Tibial artery (tissue), 4 donors: ENCODE measurements at regions not wholly inside any gene's neighbourhood (a gene's known extent, or its start where the extent isn't known, plus 50 kb on each side); places are given as distances from the start of the nearest gene placed in this dataset.

Experiments used
- DNase-seq, 2 donors: peaks; one replicate each; pipeline ENCODE4 v3.0.0-alpha.2; 2019
- H3K27ac ChIP-seq, 2 donors: fragments of 200-600 bp; sonication (generic) in 1 of 2; 1 replicate in 1 of 2; 2 replicates in 1 of 2; pipeline ENCODE4 v1.5.1; 2018 to 2019; ENCODE audit warnings: mild to moderate bottlenecking in 1 of 2
- H3K27me3 ChIP-seq, 2 donors: fragments of 200-600 bp; sonication (generic) in 1 of 2; one replicate each; pipeline versions ENCODE4 v1.5.1 to v1.6.0; 2016 to 2019
- H3K36me3 ChIP-seq, 3 donors: fragments of 200-600 bp; sonication (generic) in 2 of 3; one replicate each; pipeline ENCODE4 v1.5.1; 2016 to 2019; ENCODE audit warnings: mild to moderate bottlenecking in 2 of 3
- H3K4me1 ChIP-seq, 4 donors: fragments of 200-600 bp; sonication (generic) in 2 of 4; 1 replicate in 3 of 4; 2 replicates in 1 of 4; pipeline ENCODE4 v1.5.1; 2016 to 2019
- H3K4me3 ChIP-seq, 2 donors: fragments of 200-600 bp; sonication (generic) in 1 of 2; 1 replicate in 1 of 2; 2 replicates in 1 of 2; pipeline ENCODE4 v1.5.1; 2018 to 2019; ENCODE audit warnings: mild to moderate bottlenecking in 2 of 2
- H3K9me3 ChIP-seq, 3 donors: fragments of 200-600 bp; sonication (generic) in 1 of 3; one replicate each; pipeline ENCODE4 v1.5.1; 2016 to 2019
- CTCF ChIP-seq, 2 experiments: fragments of 200-600 bp in 1 of 2; fragments of 450-650 bp in 1 of 2; IDR thresholded peaks; one replicate each; pipeline ENCODE4 v1.5.1; 2017 to 2019; ENCODE audit warnings: antibody characterized with exemption in 2 of 2, mild to moderate bottlenecking in 1 of 2, moderate library complexity in 1 of 2
- intact Hi-C: fragments of 100-400 bp; cut with DNase I; formaldehyde crosslinking; loops from one replicate; pipeline ENCODE4 v1.15.0; 2023; ENCODE audit warnings: low total_unique reads

- H3K4me3 ChIP-seq: no peak overlapping the region
- peaks cover 0 to 7% (median 3%) of the 10 kb centered on the region in 3 donors for H3K9me3 ChIP-seq
- no peaks in the 10 kb centered on the region for H3K36me3 ChIP-seq
- intact Hi-C loops: no loop called here
- DNase-seq: no peak
- peaks cover 0 to 2% of the 10 kb centered on the region in 2 donors for H3K27me3 ChIP-seq
- H3K4me1 ChIP-seq: no peaks in the 10 kb centered on the region
- no peak overlapping the region for H3K27ac ChIP-seq
- TF ChIP-seq CTCF (IDR thresholded peaks at IDR 0.05): no peak
Measured at GRCh38 chr6:106035655-106036054, 50.5 kb upstream of the PRDM1 start.

GRCh38 chr6:106033806-106034205 is 52.3 kb upstream of the PRDM1 start:
- H3K9me3 ChIP-seq: peaks cover 0 to 7% (median 3%) of the 10 kb centered on the region in 3 donors
- DNase-seq: no peak
- intact Hi-C loops: no loop called here
- H3K27me3 ChIP-seq: peaks cover 0 to 2% of the 10 kb centered on the region in 2 donors
- no peaks in the 10 kb centered on the region for H3K36me3 ChIP-seq
- H3K27ac ChIP-seq: no peak overlapping the region
- H3K4me1 ChIP-seq: no peaks in the 10 kb centered on the region
- no peak for TF ChIP-seq CTCF (IDR thresholded peaks at IDR 0.05)
- H3K4me3 ChIP-seq: no peak overlapping the region

- no peaks in the 10 kb centered on the region for H3K9me3 ChIP-seq
- no peak for TF ChIP-seq CTCF (IDR thresholded peaks at IDR 0.05)
- no peak overlapping the region for H3K4me3 ChIP-seq
- no peaks in the 10 kb centered on the region for H3K36me3 ChIP-seq
- H3K27ac ChIP-seq: no peak overlapping the region
- intact Hi-C loops: no loop called here
- no peak for DNase-seq
- peaks cover 0 to 23% of the 10 kb centered on the region in 2 donors for H3K27me3 ChIP-seq
- no peaks in the 10 kb centered on the region for H3K4me1 ChIP-seq
Measured at GRCh38 chr6:106027758-106028157, 58.4 kb upstream of the PRDM1 start.

GRCh38 chr6:106026748-106027715 is 59.1 kb upstream of the PRDM1 start:
- intact Hi-C loops: no loop called here
- H3K4me1 ChIP-seq: no peaks in the 10 kb centered on the region
- TF ChIP-seq CTCF (IDR thresholded peaks at IDR 0.05): no peak
- H3K36me3 ChIP-seq: no peaks in the 10 kb centered on the region
- no peak for DNase-seq
- no peaks in the 10 kb centered on the region for H3K9me3 ChIP-seq
- H3K27ac ChIP-seq: no peak overlapping the region
- H3K27me3 ChIP-seq: peaks cover 0 to 23% of the 10 kb centered on the region in 2 donors
- H3K4me3 ChIP-seq: no peak overlapping the region

- H3K27ac ChIP-seq: no peak overlapping the region
- H3K27me3 ChIP-seq: peaks cover 0 to 23% of the 10 kb centered on the region in 2 donors
- H3K36me3 ChIP-seq: no peaks in the 10 kb centered on the region
- DNase-seq: no peak
- H3K4me1 ChIP-seq: no peaks in the 10 kb centered on the region
- H3K9me3 ChIP-seq: no peaks in the 10 kb centered on the region
- TF ChIP-seq CTCF (IDR thresholded peaks at IDR 0.05): no peak
- no peak overlapping the region for H3K4me3 ChIP-seq
- intact Hi-C loops: no loop called here
Measured at GRCh38 chr6:106025655-106026054, 60.5 kb upstream of the PRDM1 start.
